H9 (cell line): ENCODE measurements at regions not wholly inside any gene's neighbourhood (a gene's known extent, or its start where the extent isn't known, plus 50 kb on each side); places are given as distances from the start of the nearest gene placed in this dataset.

ENCODE experiments used
- DNase-seq: peaks from one replicate; pipeline ENCODE4 v3.0.0-alpha.2; 2017
- H2AFZ ChIP-seq: one replicate; pipeline ENCODE4 v1.6.1; 2013; ENCODE audit warnings: mild to moderate bottlenecking, low read length, control low read depth, moderate library complexity
- H2AK5ac ChIP-seq: 2 replicates; pipeline ENCODE4 v1.6.1; 2013; ENCODE audit warnings: low read length, control low read depth, mixed read lengths; ENCODE audit not compliant: insufficient read length
- H2BK120ac ChIP-seq: one replicate; pipeline ENCODE4 v1.6.1; 2013; ENCODE audit warnings: low read depth, mild to moderate bottlenecking, low read length, control low read depth, inconsistent platforms; ENCODE audit not compliant: poor library complexity, severe bottlenecking
- H2BK12ac ChIP-seq: 2 replicates; pipeline ENCODE4 v1.6.1; 2013; ENCODE audit warnings: low read length, control low read depth, mixed read lengths, low read depth; ENCODE audit not compliant: insufficient read length
- H2BK15ac ChIP-seq: 2 replicates; pipeline ENCODE4 v1.6.1; 2013; ENCODE audit warnings: low read depth, low read length, control low read depth
- H2BK20ac ChIP-seq: one replicate; pipeline ENCODE4 v1.6.1; 2013; ENCODE audit warnings: low read depth, mild to moderate bottlenecking, low read length, control low read depth, inconsistent platforms; ENCODE audit not compliant: poor library complexity, severe bottlenecking
- H2BK5ac ChIP-seq: 2 replicates; pipeline ENCODE4 v1.6.1; 2013; ENCODE audit warnings: low read length, control low read depth, mixed read lengths; ENCODE audit not compliant: insufficient read length
- H3K14ac ChIP-seq: 2 replicates; pipeline ENCODE4 v1.6.1; 2013; ENCODE audit warnings: low read length, control low read depth; ENCODE audit not compliant: insufficient read depth
- H3K18ac ChIP-seq: 2 replicates; pipeline ENCODE4 v1.6.1; 2013; ENCODE audit warnings: low read depth, mild to moderate bottlenecking, mixed read lengths, low read length, control low read depth; ENCODE audit not compliant: insufficient read length
- H3K23ac ChIP-seq: 2 replicates; pipeline ENCODE4 v1.6.1; 2013; ENCODE audit warnings: low read length, control low read depth, mixed read lengths, low read depth; ENCODE audit not compliant: insufficient read length
- H3K23me2 ChIP-seq: 2 replicates; pipeline ENCODE4 v1.6.1; 2013; ENCODE audit warnings: low read depth, mild to moderate bottlenecking, mixed read lengths, low read length, control low read depth; ENCODE audit not compliant: insufficient read length, poor library complexity, severe bottlenecking
- H3K27ac ChIP-seq: 2 replicates; pipeline ENCODE4 v1.5.1; 2013; ENCODE audit warnings: low read length, control low read depth, mixed read lengths, low read depth; ENCODE audit not compliant: insufficient read length
- H3K27me3 ChIP-seq: 2 replicates; pipeline ENCODE4 v1.6.1; 2013; ENCODE audit warnings: low read length, control low read depth, inconsistent platforms; ENCODE audit not compliant: insufficient read depth
- H3K4ac ChIP-seq: 2 replicates; pipeline ENCODE4 v1.6.1; 2013; ENCODE audit warnings: low read depth, mild to moderate bottlenecking, control low read depth, inconsistent platforms, low read length, moderate library complexity
- H3K4me1 ChIP-seq: 2 replicates; pipeline ENCODE4 v1.6.1; 2013; ENCODE audit warnings: low read length, control low read depth, inconsistent platforms; ENCODE audit not compliant: insufficient read depth
- H3K4me2 ChIP-seq: 2 replicates; pipeline ENCODE4 v1.6.1; 2013; ENCODE audit warnings: low read length, control low read depth, mixed read lengths; ENCODE audit not compliant: insufficient read length, insufficient read depth
- H3K56ac ChIP-seq: 2 replicates; pipeline ENCODE4 v1.6.1; 2013; ENCODE audit warnings: low read depth, mild to moderate bottlenecking, mixed read lengths, low read length, control low read depth; ENCODE audit not compliant: insufficient read length
- H3K79me1 ChIP-seq: 2 replicates; pipeline ENCODE4 v1.6.1; 2013; ENCODE audit warnings: low read depth, mild to moderate bottlenecking, moderate library complexity, low read length, control low read depth, inconsistent platforms; ENCODE audit not compliant: insufficient read depth, poor library complexity, severe bottlenecking
- H3K79me2 ChIP-seq: 2 replicates; pipeline ENCODE4 v1.6.1; 2013; ENCODE audit warnings: low read length, control low read depth, inconsistent platforms; ENCODE audit not compliant: insufficient read depth
- H3K9ac ChIP-seq: 2 replicates; pipeline ENCODE4 v1.6.1; 2013; ENCODE audit warnings: low read length, control low read depth, mixed read lengths; ENCODE audit not compliant: insufficient read length; ENCODE audit errors: extremely low read depth
- H3K9me3 ChIP-seq: one replicate; pipeline ENCODE4 v1.6.1; 2013; ENCODE audit warnings: low read depth, low read length, inconsistent platforms; ENCODE audit not compliant: control insufficient read depth
- H3T11ph ChIP-seq: one replicate; pipeline ENCODE4 v1.6.1; 2013; ENCODE audit warnings: mild to moderate bottlenecking, low read length, control low read depth, inconsistent platforms
- H4K20me1 ChIP-seq: one replicate; pipeline ENCODE4 v1.6.1; 2013; ENCODE audit not compliant: control insufficient read depth, insufficient read length, insufficient read depth
- H4K5ac ChIP-seq: 2 replicates; pipeline ENCODE4 v1.6.1; 2013; ENCODE audit warnings: low read depth, mild to moderate bottlenecking, mixed read lengths, low read length, control low read depth; ENCODE audit not compliant: insufficient read length
- H4K8ac ChIP-seq: replicated peaks from 2 replicates; pipeline ENCODE4 v1.6.1; 2013; ENCODE audit warnings: low read length, control low read depth, mixed read lengths, low read depth; ENCODE audit not compliant: insufficient read length
- H4K91ac ChIP-seq: 2 replicates; pipeline ENCODE4 v1.6.1; 2013; ENCODE audit warnings: low read depth, mild to moderate bottlenecking, moderate library complexity, mixed read lengths, low read length, control low read depth; ENCODE audit not compliant: insufficient read length
- H3K27ac Mint-ChIP-seq, 3 experiments: 2 replicates in 2 of 3; 3 replicates in 1 of 3; pipeline ENCODE4 v1.8.0; 2020 to 2021; ENCODE audit warnings: mixed read lengths in 3 of 3, mild to moderate bottlenecking in 1 of 3, moderate library complexity in 1 of 3
- H3K27me3 Mint-ChIP-seq: 2 replicates; pipeline ENCODE4 v1.8.0; 2021; ENCODE audit warnings: low read depth, mild to moderate bottlenecking, moderate library complexity, mixed read lengths
- H3K36me3 Mint-ChIP-seq, 3 experiments: 2 replicates in 2 of 3; 3 replicates in 1 of 3; pipeline ENCODE4 v1.8.0; 2020 to 2021; ENCODE audit warnings: low read depth in 3 of 3, mixed read lengths in 3 of 3; ENCODE audit not compliant: insufficient read depth in 1 of 3
- H3K4me1 Mint-ChIP-seq, 2 experiments: 2 replicates each; pipeline ENCODE4 v1.8.0; 2020; ENCODE audit warnings: mixed read lengths in 2 of 2
- H3K4me3 Mint-ChIP-seq, 2 experiments: 2 replicates in 1 of 2; 3 replicates in 1 of 2; pipeline ENCODE4 v1.8.0; 2020 to 2021; ENCODE audit warnings: mild to moderate bottlenecking in 2 of 2, mixed read lengths in 2 of 2, moderate library complexity in 1 of 2
- H3K9me3 Mint-ChIP-seq, 2 experiments: 2 replicates in 1 of 2; 3 replicates in 1 of 2; pipeline ENCODE4 v1.8.0; 2020; ENCODE audit warnings: mild to moderate bottlenecking in 2 of 2, mixed read lengths in 2 of 2, moderate library complexity in 1 of 2
- CTCF ChIP-seq: fragments of 200-600 bp; sonication (generic); conservative IDR thresholded peaks from 3 replicates; pipeline ENCODE4 v1.8.0; 2021; ENCODE audit warnings: antibody characterized with exemption, mild to moderate bottlenecking
- WGBS: extraction: QIAGEN DNeasy Blood & Tissue Kit; methylation state at CpG from one replicate; pipeline ENCODE4 v1.1.7; 2013; ENCODE audit warnings: missing lambda C conversion rate, low lambda C conversion rate, mixed read lengths; ENCODE audit not compliant: insufficient read length; ENCODE audit errors: extremely low coverage; 5-methylcytosine and 5-hydroxymethylcytosine counted together

DNA sequence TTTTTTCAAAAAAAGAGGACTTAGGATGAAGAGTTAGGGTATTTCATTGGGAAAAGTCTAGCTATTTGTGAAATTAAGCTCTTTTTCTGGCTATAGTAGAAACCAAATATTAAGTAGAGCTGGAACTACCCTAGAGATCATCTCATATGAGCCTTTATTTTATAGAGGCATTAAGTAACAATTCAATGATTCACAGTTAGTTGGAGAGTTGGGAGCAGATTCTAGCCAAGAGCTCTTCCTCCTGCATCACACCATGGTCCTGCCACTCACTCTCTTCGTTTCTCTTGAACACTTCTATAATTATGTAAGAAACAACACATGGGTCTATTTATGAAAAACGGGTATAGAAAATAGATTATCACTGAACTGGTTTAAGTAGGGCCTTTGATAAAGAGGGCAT is 76.1 kb upstream of the ANK3 start:
- H3K27ac Mint-ChIP-seq: no peak overlapping the region

More for the DNA sequence above, 76.1 kb upstream of the ANK3 start:
- H2BK15ac ChIP-seq: no peak overlapping the region
- no peaks in the 10 kb centered on the region for H4K20me1 ChIP-seq
- H3K4me2 ChIP-seq: no peak overlapping the region
- H4K91ac ChIP-seq: no peak overlapping the region
- no peak for TF ChIP-seq CTCF
- no peak overlapping the region for H2AFZ ChIP-seq
- H3K23ac ChIP-seq: no peak overlapping the region
- no peak overlapping the region for H3T11ph ChIP-seq
- no peak for DNase-seq
- no peak overlapping the region for H3K27ac ChIP-seq
- no peak overlapping the region for H2BK20ac ChIP-seq
- H3K9ac ChIP-seq: no peak overlapping the region
- no peaks in the 10 kb centered on the region for H3K27me3 Mint-ChIP-seq
- WGBS: no CpG with 5 or more reads among the region's 2 CpGs
- no peaks in the 10 kb centered on the region for H3K23me2 ChIP-seq
- H3K27me3 ChIP-seq: no peaks in the 10 kb centered on the region
- H3K4ac ChIP-seq: no peak overlapping the region
- no peak overlapping the region for H2BK12ac ChIP-seq
- H3K36me3 Mint-ChIP-seq: no peaks in the 10 kb centered on the region
- H3K4me1 ChIP-seq: no peaks in the 10 kb centered on the region
- no peaks in the 10 kb centered on the region for H3K79me2 ChIP-seq
- H4K5ac ChIP-seq: no peak overlapping the region
- no peak overlapping the region for H4K8ac ChIP-seq
- H3K79me1 ChIP-seq: no peaks in the 10 kb centered on the region
- H3K18ac ChIP-seq: no peak overlapping the region
- H3K56ac ChIP-seq: no peak overlapping the region
- no peak overlapping the region for H3K14ac ChIP-seq
- no peaks in the 10 kb centered on the region for H3K9me3 ChIP-seq
- no peak overlapping the region for H2AK5ac ChIP-seq
- no peaks in the 10 kb centered on the region for H3K9me3 Mint-ChIP-seq
- no peak overlapping the region for H2BK5ac ChIP-seq
- H3K4me1 Mint-ChIP-seq: peaks cover 5 to 9% of the 10 kb centered on the region in 2 experiments
- no peak overlapping the region for H2BK120ac ChIP-seq
- no peak overlapping the region for H3K4me3 Mint-ChIP-seq
